HK-2 (cell line): ENCODE measurements at regions not wholly inside any gene's neighbourhood (a gene's known extent, or its start where the extent isn't known, plus 50 kb on each side); places are given as distances from the start of the nearest gene placed in this dataset.

ENCODE experiments used
- DNase-seq: peaks from one replicate; pipeline ENCODE4 v3.0.0-alpha.2; 2018; ENCODE audit not compliant: unreplicated experiment

DNA sequence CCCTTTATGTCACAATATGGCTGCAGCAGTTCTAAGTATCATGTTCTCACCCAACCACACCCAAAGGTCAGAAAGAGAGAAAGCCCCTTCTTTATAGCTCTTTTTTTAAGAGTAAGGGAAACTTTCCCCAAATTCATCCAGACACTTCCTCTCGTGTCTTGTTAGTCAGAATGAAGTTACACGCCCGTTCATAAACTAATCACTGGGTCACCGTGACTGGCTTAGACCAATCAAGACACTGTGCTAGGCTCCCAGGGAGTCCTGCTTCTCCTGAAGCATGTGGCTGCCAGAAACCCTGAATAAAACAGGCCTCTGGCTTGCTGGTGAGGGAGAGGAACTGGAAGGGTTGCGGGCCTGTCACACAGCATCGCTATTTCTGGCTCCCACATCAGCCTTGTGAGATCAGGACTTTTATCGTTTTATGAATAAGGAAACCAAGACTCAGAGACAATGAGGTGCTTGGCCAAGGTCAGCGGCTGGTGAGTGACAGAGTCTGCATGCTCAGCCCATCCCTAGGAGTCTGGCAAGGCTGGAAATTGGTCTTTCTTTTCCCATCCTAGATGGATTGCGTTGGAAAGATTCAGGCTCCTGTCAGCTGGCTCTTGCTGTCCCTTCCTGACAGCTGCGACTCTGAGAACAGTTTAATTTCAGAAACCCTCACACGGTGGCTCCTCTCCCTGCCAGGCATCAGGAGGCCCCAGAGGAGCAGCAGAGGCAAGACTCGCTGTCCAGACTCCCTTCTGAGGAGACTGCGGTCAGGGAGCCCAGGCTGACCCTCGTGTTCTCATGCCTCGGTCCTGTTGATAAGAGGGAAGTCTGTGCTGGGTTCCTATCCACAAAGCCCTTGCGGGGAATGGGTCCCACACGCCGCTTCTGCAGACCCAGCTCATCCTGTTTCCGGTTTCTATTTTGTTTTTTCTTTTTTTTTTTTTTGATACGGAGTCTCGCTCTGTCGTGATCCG is 104.5 kb upstream of the TAF1B start:
- DNase-seq: no peak

- no peak for DNase-seq
These were observed 103.7 kb upstream of the TAF1B start for GRCh38 chr2:9739531-9739964.

DNA sequence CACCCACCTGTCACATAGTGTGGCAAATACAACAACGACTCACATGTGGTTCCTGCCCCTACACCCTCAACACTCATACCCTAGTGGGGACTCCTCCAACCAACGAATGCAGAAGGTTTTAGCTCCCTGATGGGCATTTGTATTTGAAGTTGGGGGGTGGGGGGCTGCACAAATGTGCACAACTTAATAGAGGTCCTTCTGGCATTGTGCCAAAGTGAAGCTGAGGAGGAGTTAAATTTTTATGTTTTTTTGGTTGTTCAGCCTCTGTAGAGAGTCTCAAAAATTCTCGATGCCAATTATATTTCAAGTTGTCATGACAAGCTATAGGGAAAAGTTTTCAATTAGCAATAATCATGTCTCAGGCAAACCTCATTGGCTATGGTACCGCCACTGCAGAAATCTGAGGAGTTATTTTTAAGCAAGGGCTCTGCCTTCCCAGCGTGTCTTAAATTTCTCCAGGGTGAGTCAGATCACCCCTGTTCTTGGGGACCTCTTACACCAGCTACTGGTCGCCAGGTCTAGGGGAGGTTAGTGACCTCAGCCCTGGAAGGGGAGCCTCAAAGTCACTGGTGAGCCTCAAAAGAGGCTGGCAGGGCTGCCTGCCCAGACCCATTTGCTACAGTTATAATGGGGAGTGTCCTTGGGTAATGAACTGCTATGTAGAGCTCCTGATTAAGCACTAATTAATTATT is 102.7 kb upstream of the TAF1B start:
- no peak for DNase-seq

DNA sequence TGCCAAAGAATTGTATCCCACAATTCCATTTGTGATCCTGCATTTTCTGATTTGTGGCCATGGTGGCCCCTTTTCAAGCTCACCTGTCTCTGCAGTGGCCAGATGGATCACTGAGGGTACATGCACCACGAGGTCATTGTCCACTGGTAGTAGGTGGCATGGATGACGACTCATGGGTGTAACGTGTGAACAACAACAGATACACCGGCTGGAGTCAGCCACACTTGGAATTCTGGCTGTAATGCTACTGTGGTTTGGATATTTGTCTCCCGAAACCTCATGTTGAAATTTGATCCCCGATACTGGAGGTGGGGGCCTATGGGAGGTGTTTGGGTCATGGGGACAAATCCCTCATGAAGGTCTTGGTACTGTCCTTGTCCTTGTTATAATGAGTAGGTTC is 102.2 kb upstream of the TAF1B start:
- no peak for DNase-seq

GRCh38 chr2:9742601-9743000 is 100.7 kb upstream of the TAF1B start:
- no peak for DNase-seq

GRCh38 chr2:9744256-9745004 is 98.8 kb upstream of the TAF1B start:
- no peak for DNase-seq

DNA sequence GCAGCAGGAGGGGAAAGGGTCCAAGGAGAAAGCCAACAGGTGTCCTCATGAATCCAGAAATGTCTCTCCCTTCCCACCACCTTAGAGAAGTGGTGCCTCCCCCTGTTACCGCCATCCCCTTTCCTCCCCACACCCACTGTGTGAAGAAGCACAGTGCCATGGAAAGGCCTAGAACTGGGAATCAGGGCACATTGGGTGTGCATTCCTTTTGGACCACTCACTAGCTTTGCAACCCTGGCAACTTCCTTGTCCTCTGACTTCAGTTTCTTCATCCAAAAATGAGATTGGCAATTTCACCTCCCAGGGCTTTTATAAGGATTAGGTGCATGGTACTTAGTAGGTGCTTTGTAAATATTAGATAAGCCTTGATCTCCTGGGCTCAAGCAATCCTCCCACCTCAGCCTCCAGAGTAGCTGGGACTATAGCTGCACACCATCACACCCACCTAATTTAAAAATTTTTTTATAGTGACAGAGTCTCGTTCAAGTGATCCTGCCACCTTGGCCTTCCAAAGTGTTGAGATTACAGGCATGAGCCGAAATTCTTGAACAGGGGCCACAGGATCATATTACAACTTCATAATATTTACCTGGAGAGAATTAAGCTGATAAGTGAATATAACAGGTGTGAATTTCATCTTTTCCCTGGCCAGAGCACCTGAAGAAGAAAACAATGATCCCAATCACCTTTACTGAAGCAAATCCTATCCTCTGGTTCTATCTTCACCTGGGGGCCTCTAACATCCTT is 97.9 kb upstream of the TAF1B start:
- no peak for DNase-seq

GRCh38 chr2:9747396-9747795 is 95.9 kb upstream of the TAF1B start:
- DNase-seq: no peak

- no peak for DNase-seq
These were observed 94.7 kb upstream of the TAF1B start for GRCh38 chr2:9748577-9748976.

DNA sequence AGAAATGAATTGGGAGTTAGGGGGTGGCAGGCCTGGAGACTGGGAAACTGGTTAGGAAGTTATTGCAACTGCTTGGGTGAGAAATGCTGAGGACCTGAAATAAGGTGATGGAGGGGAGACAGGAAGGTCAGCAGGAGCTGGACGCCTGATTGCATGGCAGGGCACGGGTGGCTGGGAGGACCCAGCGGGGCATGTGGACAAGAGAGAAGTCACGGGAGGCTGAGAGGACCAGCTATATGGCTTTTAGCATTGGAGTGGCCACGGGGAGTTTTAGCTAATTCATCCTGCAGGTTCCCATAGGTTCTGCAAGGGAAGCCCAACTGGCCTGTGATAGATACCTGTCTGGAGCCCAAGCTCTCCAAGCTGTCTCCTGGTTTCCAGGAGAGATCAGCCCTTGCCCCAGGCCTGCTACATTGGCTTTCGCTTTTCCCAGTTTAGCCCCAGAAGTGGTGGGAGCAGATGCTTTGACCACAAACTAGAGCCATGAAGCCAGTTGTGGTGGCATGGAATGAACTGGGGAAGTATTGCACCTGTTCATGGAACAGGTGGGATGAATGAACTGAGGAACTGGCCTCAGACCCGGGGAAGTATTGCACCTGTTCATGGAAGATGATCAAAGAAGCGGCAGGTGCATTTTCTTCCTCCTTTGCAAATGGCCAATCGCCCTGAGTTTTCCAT is 93.6 kb upstream of the TAF1B start:
- no peak for DNase-seq

DNA sequence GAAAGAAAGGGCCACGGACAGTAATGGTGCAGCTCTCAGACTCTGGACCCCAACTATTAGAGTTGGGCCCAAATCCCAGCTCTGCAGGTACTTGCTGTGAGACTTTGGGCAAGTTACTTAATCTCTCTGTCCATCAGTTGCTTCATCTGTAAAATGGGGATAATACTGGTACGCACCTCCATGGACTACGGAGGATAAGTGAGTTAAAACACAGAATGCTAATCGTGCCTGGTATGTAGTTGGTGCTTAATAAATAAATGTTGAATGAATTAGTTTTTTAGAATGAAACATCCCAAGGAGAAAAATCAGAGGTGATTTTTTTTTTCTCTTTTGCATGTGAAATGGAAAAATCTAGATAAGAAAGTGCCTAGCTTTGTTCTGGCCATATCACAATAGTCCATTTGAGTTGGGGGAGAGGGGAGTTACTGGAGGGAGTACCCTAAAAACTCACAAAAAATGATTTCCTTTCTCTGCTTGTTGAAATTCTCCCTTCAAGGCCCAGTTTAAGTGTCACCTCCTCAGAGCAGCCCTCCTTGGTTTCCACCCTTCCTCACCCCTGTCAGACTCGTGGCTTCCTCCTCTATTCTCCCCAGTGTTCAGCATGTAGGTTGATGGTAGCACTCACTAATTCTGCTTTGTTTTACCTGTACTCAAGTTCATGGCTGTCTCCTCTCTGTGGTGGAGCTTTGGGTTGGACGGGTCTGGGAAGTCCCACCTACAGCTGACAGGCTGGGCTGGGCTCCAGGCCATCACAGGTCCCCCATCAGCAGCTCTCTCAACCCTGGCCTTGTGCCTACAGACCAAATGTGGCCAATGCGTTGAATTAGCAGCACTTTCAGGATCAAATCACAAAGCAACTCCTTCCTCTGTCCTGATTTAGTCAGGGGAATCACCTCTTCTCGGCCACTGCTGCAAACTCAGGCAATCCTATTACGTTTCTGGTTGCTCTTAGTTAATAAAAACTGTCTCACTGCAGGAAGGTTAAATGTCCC is 92.8 kb upstream of the TAF1B start:
- DNase-seq: no peak

DNA sequence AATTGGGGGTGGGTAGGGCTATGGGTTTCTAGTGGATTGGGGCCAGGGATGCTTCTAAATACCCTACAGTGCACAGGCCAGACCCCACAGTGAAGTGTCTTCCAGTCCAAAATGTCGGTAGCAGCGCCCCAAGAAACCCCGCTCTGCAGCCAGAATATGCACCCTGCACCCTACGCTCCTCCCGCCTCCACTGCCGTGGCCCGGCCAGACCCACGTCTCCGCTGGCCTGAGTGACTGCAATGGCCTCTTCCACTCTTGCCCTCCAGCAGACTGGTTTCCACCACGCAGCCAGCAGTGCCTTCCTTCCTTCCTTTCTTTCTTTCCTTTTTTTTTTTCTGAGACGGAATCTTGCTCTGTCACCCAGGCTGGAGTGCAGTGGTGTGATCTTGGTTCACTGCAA is 91.4 kb upstream of the TAF1B start:
- DNase-seq: no peak

DNA sequence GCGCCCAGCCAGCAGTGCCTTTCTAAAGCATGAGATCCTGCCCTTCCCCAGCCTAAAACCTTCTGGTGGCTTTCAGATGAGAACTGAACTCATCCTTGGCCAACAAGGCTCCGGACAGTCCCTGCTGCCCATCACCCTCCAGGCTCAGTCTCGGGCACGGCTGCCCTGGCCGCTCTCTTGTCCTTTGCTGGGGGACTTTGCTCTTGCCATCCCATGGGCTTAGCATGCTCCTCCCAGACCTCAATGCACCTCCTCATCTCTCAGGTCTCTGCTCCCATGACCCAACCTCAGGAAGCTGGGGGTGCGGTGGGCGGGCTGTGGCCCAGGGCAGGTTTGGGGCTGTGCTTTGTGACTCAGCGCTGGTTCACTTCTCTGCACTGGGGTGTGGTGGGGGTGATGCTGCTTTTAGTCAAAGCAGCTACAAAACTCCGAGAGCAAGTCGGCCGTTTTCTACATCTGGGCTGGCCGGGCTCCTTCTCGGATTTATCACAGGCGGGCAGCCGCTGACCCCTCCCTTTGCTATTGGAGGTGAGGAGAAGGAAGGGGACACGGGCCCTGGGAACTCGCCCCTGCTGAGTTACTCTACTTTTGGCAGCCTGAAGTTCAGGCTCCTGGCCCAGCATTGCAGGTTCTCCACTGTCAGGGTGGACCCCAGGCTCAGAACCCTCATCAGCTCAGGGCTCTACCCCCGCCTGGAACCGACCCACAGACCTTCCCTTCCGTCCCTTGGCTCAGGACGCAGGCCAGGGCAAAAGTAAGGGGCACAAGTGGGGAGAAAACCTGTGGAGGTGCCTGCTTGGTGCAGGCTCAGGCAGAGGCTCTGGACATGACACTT is 90.6 kb upstream of the TAF1B start:
- peak; percentile 69 for DNase-seq

GRCh38 chr2:9753276-9753600 is 90.0 kb upstream of the TAF1B start:
- peak; percentile 75 for DNase-seq

DNA sequence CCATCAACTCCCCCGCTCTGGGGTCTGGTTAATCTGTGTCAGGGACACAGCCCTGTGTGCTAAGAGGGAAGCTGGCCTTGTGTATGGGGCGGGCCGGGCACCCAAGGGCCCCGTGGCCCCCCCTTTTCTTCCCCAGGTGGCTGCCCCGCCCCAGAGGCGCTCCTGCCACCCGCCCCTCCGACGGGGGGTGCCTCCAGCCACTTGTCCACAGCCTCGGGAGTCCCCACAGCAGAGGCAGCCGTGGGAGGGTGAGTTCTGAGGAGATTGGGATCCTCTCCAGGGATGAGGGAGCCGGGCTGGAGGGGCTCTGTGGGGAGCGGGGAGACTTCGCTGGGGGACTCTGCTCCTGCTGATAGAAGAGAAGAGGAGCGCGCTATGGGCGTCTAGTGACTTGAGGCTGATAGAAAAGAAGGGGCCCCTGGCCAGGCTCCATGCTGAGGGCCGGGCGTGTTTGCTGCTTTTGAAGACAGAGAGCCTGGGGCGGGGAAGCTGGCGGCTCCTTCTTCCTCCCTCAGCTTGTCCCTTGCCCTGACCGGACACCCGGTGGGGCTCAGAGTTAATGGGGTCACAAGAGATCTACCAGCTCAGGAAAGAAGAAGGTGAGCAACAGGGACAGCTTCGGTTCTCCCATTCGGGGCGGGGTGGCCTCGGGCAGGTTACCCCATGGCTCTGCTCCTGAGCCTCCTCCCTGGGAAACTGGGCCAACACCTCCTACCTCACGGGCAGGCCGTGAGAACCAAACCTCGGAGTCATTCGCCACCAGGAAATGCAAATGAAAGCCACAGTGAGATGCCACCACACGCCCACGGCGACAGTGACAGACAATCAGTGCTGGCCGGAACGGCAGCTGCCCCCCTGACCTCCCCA is 89.4 kb upstream of the TAF1B start:
- DNase-seq: no peak

GRCh38 chr2:9754532-9754887 is 88.8 kb upstream of the TAF1B start:
- no peak for DNase-seq

DNA sequence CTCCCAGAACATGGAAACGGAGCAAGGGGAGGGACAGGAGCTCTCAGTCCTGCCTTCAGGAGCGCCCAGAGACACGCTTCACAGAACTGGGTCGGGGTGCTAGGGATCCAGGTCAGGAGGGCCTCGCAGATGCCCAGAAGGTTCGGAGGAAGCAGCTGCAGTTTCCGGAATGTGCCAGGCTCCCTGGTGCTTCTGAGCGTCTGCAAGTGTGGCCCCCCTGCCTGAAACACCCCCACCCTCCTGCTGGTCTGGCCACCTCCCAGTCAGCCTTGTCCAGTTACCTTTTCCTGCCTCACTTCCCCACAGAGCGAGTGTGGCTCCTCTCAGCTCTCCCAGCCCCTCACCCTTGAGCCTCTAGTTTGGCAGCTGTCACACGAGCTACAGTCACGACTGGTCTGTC is 88.3 kb upstream of the TAF1B start:
- DNase-seq: no peak

DNA sequence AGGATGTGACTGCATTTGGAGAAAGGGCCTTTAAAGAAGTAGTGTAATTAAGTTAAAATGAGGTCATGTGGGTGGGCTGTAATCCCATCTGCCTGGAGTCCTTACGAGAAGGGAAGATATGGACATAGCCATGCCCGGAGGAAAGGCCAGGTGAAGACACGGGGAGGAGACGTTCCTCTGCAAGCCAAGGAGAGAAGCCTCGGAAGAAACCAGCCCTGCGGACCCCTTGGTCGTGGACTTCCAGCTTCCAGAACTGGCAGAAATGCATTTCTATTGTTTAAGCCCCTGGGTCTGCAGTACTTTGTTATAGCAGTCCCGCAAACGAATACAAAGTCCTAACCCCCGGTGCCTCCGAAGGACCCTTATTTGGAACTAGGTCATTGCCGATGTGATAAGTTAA is 87.6 kb upstream of the TAF1B start:
- no peak for DNase-seq
